Muscle of arm (tissue), 1 donor: ENCODE measurements at regions not wholly inside any gene's neighbourhood (a gene's known extent, or its start where the extent isn't known, plus 50 kb on each side); places are given as distances from the start of the nearest gene placed in this dataset.
"Not testable (repeated sequence)": the region's sequence is repeated elsewhere in the genome, so short reads cannot be mapped to it uniquely, and the experiment has no call there.

ENCODE experiments used
- DNase-seq: peaks from one replicate; pipeline ENCODE4 v3.0.0-alpha.2; 2013

DNA sequence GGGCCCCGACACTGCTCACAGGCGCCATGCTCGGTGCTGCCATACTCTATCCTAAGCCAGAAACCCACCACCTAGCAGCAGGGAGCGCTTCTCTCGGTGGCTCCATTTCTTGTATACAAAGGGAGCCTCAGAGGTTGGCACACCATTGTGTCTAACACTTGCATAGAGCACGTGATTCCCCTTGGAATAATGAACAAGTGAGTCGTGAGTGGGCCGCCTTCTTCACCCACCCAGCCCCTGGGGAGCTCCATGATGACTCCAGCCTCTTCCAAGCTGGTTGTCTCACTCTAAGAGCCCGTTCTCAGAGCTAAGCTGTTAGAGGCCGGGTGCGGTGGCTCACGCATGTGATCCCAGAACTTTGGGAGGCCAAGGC, 82.3 kb upstream of the ZNF469 start:
- DNase-seq, result no peak

GRCh38 chr16:88301431-88301830, 81.3 kb upstream of the ZNF469 start:
- no peak for DNase-seq

GRCh38 chr16:88301886-88302285, 80.9 kb upstream of the ZNF469 start:
- DNase-seq, result no peak

- DNase-seq, result no peak
These were observed 80.1 kb upstream of the ZNF469 start for GRCh38 chr16:88302666-88303065.

DNA sequence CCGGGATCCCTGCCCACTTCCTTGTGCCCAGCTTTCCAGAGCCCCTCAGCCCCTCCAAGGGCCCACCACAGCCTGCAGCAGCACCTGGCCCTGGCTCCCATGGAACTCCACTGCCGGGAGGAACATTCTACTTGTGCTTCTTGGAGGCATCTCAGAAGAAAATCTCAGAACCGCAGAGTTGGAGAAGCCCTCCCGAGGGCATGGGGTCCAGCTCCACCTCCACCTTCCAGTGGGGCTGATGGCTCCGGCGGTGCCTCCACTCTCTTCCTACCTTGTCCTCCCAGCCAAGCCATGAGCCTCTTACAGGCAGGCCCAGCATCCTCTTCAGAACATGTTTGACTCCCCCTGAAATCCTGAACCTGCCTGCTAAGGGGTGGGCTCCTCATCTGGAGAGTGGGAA, 79.4 kb upstream of the ZNF469 start:
- no peak for DNase-seq

DNA sequence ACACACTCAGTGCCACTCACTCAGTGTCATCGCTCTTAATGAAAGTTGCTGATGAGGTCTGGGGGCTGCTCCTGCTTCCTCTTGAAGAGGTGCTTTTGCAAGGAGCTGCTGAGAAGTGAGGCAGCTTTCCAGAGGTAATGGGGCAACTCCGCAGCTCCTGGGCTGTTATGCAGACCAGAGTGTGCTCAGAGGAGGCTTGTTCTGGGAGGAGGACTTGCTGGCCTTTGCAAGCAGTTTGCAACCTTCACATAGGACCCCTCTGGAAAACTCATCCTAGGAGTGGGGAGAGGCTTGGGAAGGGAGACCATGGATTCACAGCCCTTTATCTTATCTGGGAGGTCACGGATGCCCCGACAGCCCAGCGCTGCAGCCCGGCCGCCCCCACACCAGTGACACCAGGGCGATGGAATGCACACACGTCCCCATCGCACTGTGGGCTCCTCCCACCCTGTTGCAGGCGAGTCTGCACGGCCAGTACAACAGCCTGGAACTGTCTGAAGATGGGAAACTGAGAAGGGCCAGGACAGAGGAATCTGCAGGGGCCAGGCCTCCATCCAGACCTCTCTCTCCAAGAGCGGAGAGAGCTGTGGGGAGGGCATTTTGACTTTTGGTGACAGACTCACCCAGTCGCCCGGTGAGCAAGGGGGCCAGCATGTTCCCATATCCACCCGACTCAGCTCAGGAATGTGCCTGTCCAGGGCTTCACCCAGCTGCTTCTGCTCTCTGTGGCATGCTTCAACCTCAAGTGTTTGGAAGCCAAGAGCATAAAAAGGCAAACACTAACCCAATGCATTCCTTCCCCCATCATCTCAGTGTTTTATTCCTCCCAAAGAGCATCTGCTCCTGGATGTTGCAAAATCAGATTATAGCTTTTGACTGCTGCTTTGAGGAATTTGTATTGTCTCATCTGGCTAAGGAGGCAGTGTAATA, 78.6 kb upstream of the ZNF469 start:
- DNase-seq, result peak; percentile 56

- DNase-seq, result no peak
These were observed 77.6 kb upstream of the ZNF469 start for GRCh38 chr16:88305176-88305575.

- no peak for DNase-seq
These were observed 76.3 kb upstream of the ZNF469 start for GRCh38 chr16:88306411-88306810.

GRCh38 chr16:88306860-88307545, 75.8 kb upstream of the ZNF469 start:
- DNase-seq, result no peak

DNA sequence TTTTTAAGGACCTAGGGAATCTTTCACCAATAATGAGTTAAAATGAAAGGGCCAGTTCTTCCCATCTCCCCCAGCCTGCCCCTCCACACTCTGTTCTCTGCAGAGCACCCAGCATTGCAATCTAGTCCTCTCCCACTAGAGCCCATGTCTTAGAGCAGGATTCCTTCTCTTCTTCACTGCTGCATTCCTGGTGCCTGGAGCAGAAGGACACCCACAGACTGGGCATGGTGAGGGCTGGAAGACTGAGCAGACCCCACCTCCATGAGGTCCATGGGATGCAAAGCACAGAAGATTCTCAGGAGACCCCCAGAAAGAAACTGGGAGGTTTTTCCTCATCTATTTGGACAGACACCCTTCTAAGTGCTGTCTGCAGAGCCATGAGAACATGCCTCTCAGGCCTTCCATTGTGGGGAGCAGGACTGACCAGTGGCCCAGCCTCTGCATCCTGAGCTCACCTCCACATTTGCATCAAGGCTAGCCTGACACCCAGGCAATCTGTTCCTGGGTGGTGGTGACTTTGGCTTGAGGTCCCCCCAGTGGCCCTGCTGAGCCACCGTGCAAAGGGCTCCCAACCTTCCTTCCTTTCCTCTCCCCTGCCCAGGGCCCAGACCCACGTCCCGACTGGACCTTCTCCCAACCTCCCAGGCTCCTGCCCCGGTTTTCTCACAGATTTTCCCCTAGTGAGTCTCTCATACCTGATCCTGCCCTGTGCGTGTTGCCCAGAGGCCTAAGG, 74.2 kb upstream of the ZNF469 start:
- DNase-seq, result no peak

DNA sequence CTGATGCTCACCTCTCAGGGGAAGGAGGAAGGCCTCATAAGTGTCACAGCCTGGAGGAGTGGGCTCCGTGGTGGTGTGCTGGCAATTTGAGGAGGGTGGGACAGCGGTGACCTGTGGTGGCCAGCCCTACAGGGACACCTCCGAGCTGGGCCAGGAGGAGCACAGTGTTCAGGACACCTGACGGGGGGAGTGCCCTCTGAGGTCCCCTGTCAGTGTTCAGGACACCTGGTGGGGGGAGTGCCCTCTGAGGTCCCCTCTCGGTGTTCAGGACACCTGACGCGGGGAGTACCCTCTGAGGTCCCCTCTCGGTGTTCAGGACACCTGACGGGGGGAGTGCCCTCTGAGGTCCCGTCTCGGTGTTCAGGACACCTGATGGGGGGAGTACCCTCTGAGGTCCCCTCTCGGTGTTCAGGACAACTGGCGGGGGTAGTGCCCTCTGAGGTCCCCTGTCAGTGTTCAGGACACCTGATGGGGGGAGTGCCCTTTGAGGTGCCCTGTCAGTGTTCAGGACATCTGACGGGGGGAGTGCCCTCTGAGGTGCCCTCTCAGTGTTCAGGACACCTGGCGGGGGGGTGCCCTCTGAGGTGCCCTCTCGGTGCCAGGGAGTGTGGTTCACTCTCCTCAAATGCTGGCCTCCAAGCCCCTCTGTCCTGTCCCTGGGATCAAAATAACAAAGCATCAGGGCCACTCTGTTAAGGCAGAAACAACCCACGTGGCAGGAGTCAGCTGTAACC, 73.4 kb upstream of the ZNF469 start:
- DNase-seq, result no peak

DNA sequence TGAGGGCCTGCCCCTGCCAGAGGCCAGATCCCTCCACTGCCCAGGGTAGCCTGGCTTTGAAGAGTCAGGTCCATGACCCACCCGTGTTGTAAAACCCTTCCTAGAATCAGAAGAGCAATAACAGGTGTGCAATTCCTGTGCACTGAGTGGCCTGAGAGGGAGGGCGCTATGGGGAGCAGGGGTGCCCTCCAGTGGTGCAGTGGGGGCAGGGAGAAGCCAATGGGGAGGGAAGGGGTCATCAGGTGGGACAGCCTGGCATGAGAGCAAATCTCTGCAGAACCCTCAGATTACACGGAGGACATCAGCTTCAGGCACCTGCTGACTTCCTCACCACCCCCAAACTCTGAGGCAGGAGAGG, 72.9 kb upstream of the ZNF469 start:
- DNase-seq, result no peak

- DNase-seq, result no peak
These were observed 71.8 kb upstream of the ZNF469 start for GRCh38 chr16:88310796-88311605.

DNA sequence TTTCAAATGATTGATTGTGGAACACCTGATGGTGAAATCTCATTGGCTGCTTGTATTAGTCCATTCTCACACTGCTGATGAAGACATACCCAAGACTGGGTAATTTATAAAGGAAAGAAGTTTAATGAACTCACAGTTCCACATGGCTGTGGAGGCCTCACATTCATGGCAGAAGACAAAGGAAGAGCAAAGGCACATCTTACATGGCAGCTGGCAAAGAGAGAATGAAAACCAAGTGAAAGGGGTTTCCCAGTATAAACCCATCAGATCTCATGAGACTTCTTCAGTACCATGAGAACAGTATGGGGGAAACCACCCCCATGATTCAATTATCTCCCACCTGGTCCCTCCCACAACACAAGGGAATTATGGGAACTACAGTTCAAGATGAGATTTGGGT, 70.9 kb upstream of the ZNF469 start:
- not testable (repeated sequence) for DNase-seq

- DNase-seq, result no peak
These were observed 70.0 kb upstream of the ZNF469 start for GRCh38 chr16:88312732-88313131.

- DNase-seq, result no peak
These were observed 67.7 kb upstream of the ZNF469 start for GRCh38 chr16:88314991-88315542.

DNA sequence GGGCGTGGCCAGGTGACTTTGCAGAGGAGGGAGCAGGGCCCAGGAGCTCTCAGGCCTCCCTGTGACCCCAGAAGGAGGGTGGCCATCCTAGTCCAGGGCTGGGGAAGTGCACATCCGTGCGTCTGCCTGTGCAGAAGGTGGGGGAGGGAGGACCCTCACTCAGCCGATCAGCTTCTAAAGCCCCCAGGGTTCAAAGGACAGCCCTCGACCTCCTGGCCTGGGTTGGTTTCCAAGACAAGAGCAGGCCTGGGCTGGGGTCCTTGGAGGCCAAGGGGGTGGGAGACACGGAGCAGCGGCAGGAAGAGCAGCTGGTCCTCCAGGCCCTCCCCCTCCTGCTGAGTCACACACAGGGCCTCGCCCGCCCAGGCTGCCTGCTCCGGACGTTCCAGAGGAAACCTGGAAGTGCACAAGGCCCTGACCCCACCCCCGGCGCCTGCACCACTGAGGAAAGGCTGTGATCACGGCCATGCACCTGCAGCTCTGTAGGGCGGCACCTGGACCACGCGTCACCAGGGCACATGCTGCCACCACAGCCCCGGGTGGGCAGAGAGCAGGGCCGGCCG, 67.1 kb upstream of the ZNF469 start:
- no peak for DNase-seq

- DNase-seq, result no peak
These were observed 66.6 kb upstream of the ZNF469 start for GRCh38 chr16:88316151-88316550.

DNA sequence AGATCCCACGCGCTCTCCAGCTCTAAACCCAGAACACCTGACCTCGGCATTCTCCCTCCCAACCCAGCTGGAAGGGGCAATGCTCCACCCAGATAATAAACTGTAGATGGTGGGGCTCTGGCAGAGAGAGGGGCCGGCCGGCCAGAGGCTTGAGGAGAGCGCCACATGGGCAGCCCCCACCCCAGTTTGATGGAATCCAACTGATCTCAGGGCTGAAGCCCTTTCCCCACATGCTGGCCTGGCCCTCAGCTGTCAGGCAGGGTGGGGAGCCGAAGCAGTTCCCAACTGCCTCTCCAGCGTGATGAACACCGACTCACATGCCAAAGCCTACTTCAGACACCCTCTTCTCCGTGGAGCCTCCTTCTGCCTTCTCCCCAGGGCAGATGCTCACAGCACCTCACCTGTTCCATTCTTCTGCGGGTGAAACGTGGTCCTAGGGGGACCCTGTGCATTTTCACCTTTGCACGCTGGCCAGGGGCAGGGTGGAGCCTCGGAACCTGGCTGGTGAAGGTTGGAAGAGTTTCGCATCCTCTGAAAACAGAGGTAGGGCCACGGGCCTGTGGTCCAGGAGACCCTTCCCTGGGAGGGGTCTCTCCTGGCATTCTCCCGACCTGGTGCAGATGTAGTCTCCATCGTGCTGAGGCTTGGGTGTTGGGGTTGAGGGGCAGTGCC, 65.7 kb upstream of the ZNF469 start:
- DNase-seq, result no peak

- no peak for DNase-seq
These were observed 65.2 kb upstream of the ZNF469 start for GRCh38 chr16:88317613-88317965.
